Ovary (tissue), 7 donors: ENCODE measurements at regions not wholly inside any gene's neighbourhood (a gene's known extent, or its start where the extent isn't known, plus 50 kb on each side); places are given as distances from the start of the nearest gene placed in this dataset.
"Not testable (repeated sequence)": the region's sequence is repeated elsewhere in the genome, so short reads cannot be mapped to it uniquely, and the experiment has no call there.

Experiments used
- DNase-seq, 5 donors: peaks; one replicate each; pipeline ENCODE4 v3.0.0-alpha.2; 2019 to 2020
- H3K27ac ChIP-seq, 2 donors: fragments of 200-600 bp; one replicate each; pipeline versions ENCODE4 v1.5.1 to v1.8.0; 2019 to 2022
- H3K27me3 ChIP-seq: fragments of 200-600 bp; one replicate; pipeline ENCODE4 v1.8.0; 2022
- H3K36me3 ChIP-seq: fragments of 200-600 bp; sonication (generic); one replicate; pipeline ENCODE4 v1.5.1; 2019
- H3K4me1 ChIP-seq: one replicate; pipeline ENCODE4 v1.8.1; 2013; ENCODE audit warnings: mild to moderate bottlenecking, moderate library complexity; ENCODE audit not compliant: insufficient read depth
- H3K4me3 ChIP-seq: fragments of 200-600 bp; sonication (generic); one replicate; pipeline ENCODE4 v1.5.1; 2017
- H3K9me3 ChIP-seq, 2 donors: fragments of 200-600 bp in 1 of 2; sonication (generic) in 1 of 2; one replicate each; pipeline versions ENCODE4 v1.5.1 to v1.8.1; 2013 to 2019; ENCODE audit warnings: mild to moderate bottlenecking in 1 of 2, moderate library complexity in 1 of 2
- CTCF ChIP-seq, 3 donors: fragments of 450-650 bp in 2 of 3; fragments of 200-600 bp in 1 of 3; IDR thresholded peaks; one replicate each; pipeline versions ENCODE4 v1.5.1 to v1.8.0; 2016 to 2022; ENCODE audit warnings: antibody characterized with exemption in 3 of 3, mild to moderate bottlenecking in 1 of 3
- EP300 ChIP-seq: sonication (generic); formaldehyde crosslinking; IDR thresholded peaks from one replicate; pipeline ENCODE4 v1.6.1; 2017; ENCODE audit warnings: antibody characterized with exemption
- POLR2A ChIP-seq: fragments of 450-650 bp; IDR thresholded peaks from one replicate; pipeline ENCODE4 v1.6.1; 2017; ENCODE audit warnings: antibody characterized with exemption, mild to moderate bottlenecking, moderate library complexity
- WGBS, 3 donors: extraction: QIAGEN DNeasy Blood & Tissue Kit in 1 of 3; methylation state at CpG; one replicate each; pipeline versions ENCODE4 v1.1.5 to v1.1.7; 2013 to 2017; 5-methylcytosine and 5-hydroxymethylcytosine counted together
- intact Hi-C, 4 donors: fragments of 100-400 bp; cut with DNase I; formaldehyde crosslinking; loops; one replicate each; pipeline versions ENCODE4 v1.11.0 to v1.15.1; 2022 to 2023
- donor health status: DM: no; HTN: no; CAD: no; lungs with moderate emphysema.
- donor health status: DM: no; HTN: no; CAD: no.
- donor health status: Bipolar disorder and iron deficiency.
- donor health status: DM: no; HTN: no; CAD: no.
- donor health status: DM: yes; HTN: yes; CAD: no.

GRCh38 chr1:81183553-81183952, 617.2 kb upstream of the ADGRL2 start:
- DNase-seq, result no peak
- no peaks in the 10 kb centered on the region for H3K9me3 ChIP-seq
- H3K27me3 ChIP-seq, result no peaks in the 10 kb centered on the region
- H3K27ac ChIP-seq, result no peak overlapping the region
- H3K4me1 ChIP-seq, result no peaks in the 10 kb centered on the region
- no peaks in the 10 kb centered on the region for H3K36me3 ChIP-seq
- intact Hi-C loops, result no loop called here
- WGBS, 3 donors, result 77 to 82% (median 81%) methylated on average over 1 of the region's 1 CpG
- H3K4me3 ChIP-seq, result no peak overlapping the region
- TF ChIP-seq EP300 (no peak), CTCF (IDR thresholded peaks at IDR 0.05) (no peak), POLR2A (no peak)

- TF ChIP-seq POLR2A (no peak), EP300 (no peak), CTCF (IDR thresholded peaks at IDR 0.05) (no peak)
- Histone ChIP-seq H3K27ac (no peak overlapping the region), H3K4me3 (no peak overlapping the region), H3K9me3 (no peaks in the 10 kb centered on the region), H3K36me3 (no peaks in the 10 kb centered on the region), H3K4me1 (no peaks in the 10 kb centered on the region), H3K27me3 (no peaks in the 10 kb centered on the region)
- intact Hi-C loops, result no loop called here
- 81 to 89% (median 83%) methylated on average over 6 of the region's 6 CpGs for WGBS, 3 donors
- no peak for DNase-seq
These were observed 617.7 kb upstream of the ADGRL2 start for GRCh38 chr1:81183051-81183450.

- Histone ChIP-seq H3K4me1 (no peaks in the 10 kb centered on the region), H3K27me3 (no peaks in the 10 kb centered on the region), H3K9me3 (no peaks in the 10 kb centered on the region), H3K4me3 (no peak overlapping the region), H3K27ac (no peak overlapping the region), H3K36me3 (no peaks in the 10 kb centered on the region)
- WGBS, 3 donors, result 16 to 39% (median 19%) methylated on average over 1 of the region's 1 CpG
- DNase-seq, result no peak
- no peak for TF ChIP-seq POLR2A
- no peak for TF ChIP-seq EP300
- TF ChIP-seq CTCF (IDR thresholded peaks at IDR 0.05), result no peak
- intact Hi-C loops, result no loop called here
These were observed 621.5 kb upstream of the ADGRL2 start for GRCh38 chr1:81179242-81179641.

GRCh38 chr1:81178431-81179093, 622.2 kb upstream of the ADGRL2 start:
- H3K4me1 ChIP-seq, DNase-seq, H3K27me3 ChIP-seq, H3K9me3 ChIP-seq, H3K27ac ChIP-seq, H3K4me3 ChIP-seq, intact Hi-C loops, H3K36me3 ChIP-seq: not testable (repeated sequence)
- WGBS, 3 donors, result 86 to 98% (median 93%) methylated on average over 8 to 29 of the region's 30 CpGs

GRCh38 chr1:81174811-81175476, 625.8 kb upstream of the ADGRL2 start:
- H3K9me3 ChIP-seq, result no peaks in the 10 kb centered on the region
- TF ChIP-seq EP300 (no peak), POLR2A (no peak), CTCF (IDR thresholded peaks at IDR 0.05) (no peak)
- no peaks in the 10 kb centered on the region for H3K27me3 ChIP-seq
- no peaks in the 10 kb centered on the region for H3K4me1 ChIP-seq
- no peak for DNase-seq
- no peaks in the 10 kb centered on the region for H3K36me3 ChIP-seq
- 89 to 94% (median 90%) methylated on average over 2 of the region's 2 CpGs for WGBS, 3 donors
- intact Hi-C loops, result no loop called here
- H3K27ac ChIP-seq, result no peak overlapping the region
- no peak overlapping the region for H3K4me3 ChIP-seq
